ENCODE measurements at regions not wholly inside any gene's neighbourhood (a gene's known extent, or its start where the extent isn't known, plus 50 kb on each side); places are given as distances from the start of the nearest gene placed in this dataset.

DNA sequence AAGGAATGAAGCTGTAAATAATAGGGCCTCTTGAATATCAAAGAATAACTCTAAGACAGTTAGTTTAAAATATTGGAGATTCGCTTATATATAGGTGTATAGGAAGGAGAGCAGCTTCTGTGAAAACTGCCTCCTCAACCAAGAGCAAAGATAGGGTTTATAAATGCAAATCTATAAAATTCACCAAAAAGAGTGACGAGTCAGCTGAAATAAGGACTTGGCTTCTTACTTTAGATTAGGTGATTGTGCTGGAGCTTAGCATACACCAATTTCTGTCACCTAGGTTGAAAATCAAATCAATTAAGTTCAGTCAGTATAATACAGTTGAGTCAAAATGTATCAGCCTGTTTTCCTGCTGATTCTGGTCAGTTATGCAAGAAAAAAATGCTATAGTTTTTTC is 113.8 kb upstream of the SGCE start:
- ATAC-seq: no peak
- no peaks in the 10 kb centered on the region for H4K20me1 ChIP-seq (ENCODE audit: control insufficient read depth, insufficient read depth)
- TF ChIP-seq RAD21 (IDR thresholded peaks at IDR 0.05; ENCODE audit: insufficient read depth, low read depth, low read length) (no peak), ZZZ3 (IDR thresholded peaks at IDR 0.05; ENCODE audit: control insufficient read depth, insufficient read length, low read depth) (no peak), POLR2A (IDR thresholded peaks at IDR 0.05; ENCODE audit: low read depth, low read length) (no peak), PAX5 (IDR thresholded peaks at IDR 0.05; ENCODE audit: borderline replicate concordance, low read depth, low read length) (no peak), FOS (IDR thresholded peaks at IDR 0.05; ENCODE audit: borderline replicate concordance, extremely low read depth, insufficient read length) (no peak), PML (IDR thresholded peaks at IDR 0.05; ENCODE audit: low read length) (no peak), SMAD5 (IDR thresholded peaks at IDR 0.05; ENCODE audit: low read depth) (no peak), YY1 (IDR thresholded peaks at IDR 0.05; ENCODE audit: low read depth, low read length) (no peak), ETV6 (conservative IDR thresholded peaks at IDR 0.05 in 1 of 2, IDR thresholded peaks at IDR 0.05 in 1 of 2; ENCODE audit: borderline replicate concordance in 1 of 2, low read depth in 1 of 2) (no peak)
- TF ChIP-seq, protein P1, sequence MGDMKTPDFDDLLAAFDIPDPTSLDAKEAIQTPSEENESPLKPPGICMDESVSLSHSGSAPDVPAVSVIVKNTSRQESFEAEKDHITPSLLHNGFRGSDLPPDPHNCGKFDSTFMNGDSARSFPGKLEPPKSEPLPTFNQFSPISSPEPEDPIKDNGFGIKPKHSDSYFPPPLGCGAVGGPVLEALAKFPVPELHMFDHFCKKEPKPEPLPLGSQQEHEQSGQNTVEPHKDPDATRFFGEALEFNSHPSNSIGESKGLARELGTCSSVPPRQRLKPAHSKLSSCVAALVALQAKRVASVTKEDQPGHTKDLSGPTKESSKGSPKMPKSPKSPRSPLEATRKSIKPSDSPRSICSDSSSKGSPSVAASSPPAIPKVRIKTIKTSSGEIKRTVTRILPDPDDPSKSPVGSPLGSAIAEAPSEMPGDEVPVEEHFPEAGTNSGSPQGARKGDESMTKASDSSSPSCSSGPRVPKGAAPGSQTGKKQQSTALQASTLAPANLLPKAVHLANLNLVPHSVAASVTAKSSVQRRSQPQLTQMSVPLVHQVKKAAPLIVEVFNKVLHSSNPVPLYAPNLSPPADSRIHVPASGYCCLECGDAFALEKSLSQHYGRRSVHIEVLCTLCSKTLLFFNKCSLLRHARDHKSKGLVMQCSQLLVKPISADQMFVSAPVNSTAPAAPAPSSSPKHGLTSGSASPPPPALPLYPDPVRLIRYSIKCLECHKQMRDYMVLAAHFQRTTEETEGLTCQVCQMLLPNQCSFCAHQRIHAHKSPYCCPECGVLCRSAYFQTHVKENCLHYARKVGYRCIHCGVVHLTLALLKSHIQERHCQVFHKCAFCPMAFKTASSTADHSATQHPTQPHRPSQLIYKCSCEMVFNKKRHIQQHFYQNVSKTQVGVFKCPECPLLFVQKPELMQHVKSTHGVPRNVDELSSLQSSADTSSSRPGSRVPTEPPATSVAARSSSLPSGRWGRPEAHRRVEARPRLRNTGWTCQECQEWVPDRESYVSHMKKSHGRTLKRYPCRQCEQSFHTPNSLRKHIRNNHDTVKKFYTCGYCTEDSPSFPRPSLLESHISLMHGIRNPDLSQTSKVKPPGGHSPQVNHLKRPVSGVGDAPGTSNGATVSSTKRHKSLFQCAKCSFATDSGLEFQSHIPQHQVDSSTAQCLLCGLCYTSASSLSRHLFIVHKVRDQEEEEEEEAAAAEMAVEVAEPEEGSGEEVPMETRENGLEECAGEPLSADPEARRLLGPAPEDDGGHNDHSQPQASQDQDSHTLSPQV (IDR thresholded peaks at IDR 0.05): no peak
- TF ChIP-seq, protein P2, sequence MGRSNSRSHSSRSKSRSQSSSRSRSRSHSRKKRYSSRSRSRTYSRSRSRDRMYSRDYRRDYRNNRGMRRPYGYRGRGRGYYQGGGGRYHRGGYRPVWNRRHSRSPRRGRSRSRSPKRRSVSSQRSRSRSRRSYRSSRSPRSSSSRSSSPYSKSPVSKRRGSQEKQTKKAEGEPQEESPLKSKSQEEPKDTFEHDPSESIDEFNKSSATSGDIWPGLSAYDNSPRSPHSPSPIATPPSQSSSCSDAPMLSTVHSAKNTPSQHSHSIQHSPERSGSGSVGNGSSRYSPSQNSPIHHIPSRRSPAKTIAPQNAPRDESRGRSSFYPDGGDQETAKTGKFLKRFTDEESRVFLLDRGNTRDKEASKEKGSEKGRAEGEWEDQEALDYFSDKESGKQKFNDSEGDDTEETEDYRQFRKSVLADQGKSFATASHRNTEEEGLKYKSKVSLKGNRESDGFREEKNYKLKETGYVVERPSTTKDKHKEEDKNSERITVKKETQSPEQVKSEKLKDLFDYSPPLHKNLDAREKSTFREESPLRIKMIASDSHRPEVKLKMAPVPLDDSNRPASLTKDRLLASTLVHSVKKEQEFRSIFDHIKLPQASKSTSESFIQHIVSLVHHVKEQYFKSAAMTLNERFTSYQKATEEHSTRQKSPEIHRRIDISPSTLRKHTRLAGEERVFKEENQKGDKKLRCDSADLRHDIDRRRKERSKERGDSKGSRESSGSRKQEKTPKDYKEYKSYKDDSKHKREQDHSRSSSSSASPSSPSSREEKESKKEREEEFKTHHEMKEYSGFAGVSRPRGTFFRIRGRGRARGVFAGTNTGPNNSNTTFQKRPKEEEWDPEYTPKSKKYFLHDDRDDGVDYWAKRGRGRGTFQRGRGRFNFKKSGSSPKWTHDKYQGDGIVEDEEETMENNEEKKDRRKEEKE (IDR thresholded peaks at IDR 0.05): no peak
- TF ChIP-seq, protein P3, sequence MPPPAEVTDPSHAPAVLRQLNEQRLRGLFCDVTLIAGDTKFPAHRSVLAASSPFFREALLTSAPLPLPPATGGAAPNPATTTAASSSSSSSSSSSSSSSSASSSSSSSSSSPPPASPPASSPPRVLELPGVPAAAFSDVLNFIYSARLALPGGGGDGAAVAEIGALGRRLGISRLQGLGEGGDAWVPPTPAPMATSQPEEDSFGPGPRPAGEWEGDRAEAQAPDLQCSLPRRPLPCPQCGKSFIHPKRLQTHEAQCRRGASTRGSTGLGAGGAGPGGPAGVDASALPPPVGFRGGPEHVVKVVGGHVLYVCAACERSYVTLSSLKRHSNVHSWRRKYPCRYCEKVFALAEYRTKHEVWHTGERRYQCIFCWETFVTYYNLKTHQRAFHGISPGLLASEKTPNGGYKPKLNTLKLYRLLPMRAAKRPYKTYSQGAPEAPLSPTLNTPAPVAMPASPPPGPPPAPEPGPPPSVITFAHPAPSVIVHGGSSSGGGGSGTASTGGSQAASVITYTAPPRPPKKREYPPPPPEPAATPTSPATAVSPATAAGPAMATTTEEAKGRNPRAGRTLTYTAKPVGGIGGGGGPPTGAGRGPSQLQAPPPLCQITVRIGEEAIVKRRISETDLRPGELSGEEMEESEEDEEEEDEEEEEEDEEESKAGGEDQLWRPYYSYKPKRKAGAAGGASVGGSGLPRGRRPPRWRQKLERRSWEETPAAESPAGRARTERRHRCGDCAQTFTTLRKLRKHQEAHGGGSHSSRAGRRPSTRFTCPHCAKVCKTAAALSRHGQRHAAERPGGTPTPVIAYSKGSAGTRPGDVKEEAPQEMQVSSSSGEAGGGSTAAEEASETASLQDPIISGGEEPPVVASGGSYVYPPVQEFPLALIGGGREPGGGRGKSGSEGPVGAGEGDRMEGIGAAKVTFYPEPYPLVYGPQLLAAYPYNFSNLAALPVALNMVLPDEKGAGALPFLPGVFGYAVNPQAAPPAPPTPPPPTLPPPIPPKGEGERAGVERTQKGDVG (CRISPR knock-in tag; IDR thresholded peaks at IDR 0.05): no peak
- TF ChIP-seq, protein P4, sequence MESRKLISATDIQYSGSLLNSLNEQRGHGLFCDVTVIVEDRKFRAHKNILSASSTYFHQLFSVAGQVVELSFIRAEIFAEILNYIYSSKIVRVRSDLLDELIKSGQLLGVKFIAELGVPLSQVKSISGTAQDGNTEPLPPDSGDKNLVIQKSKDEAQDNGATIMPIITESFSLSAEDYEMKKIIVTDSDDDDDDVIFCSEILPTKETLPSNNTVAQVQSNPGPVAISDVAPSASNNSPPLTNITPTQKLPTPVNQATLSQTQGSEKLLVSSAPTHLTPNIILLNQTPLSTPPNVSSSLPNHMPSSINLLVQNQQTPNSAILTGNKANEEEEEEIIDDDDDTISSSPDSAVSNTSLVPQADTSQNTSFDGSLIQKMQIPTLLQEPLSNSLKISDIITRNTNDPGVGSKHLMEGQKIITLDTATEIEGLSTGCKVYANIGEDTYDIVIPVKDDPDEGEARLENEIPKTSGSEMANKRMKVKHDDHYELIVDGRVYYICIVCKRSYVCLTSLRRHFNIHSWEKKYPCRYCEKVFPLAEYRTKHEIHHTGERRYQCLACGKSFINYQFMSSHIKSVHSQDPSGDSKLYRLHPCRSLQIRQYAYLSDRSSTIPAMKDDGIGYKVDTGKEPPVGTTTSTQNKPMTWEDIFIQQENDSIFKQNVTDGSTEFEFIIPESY (IDR thresholded peaks at IDR 0.05): no peak
- H2AFZ ChIP-seq (ENCODE audit: control insufficient read depth, low read depth, low read length): no peak overlapping the region
- H3K27ac ChIP-seq (ENCODE audit: control insufficient read depth, insufficient read depth): no peak overlapping the region
- CTCF ChIA-PET: no interaction called here
- no peak overlapping the region for H3K9ac ChIP-seq (ENCODE audit: control insufficient read depth, insufficient read depth, low read length)
- no peak for FAIRE-seq
- SMC1A ChIA-PET (ENCODE audit: uncharacterized antibody, unreplicated experiment): no interaction called here
- no peaks in the 10 kb centered on the region for H3K4me1 ChIP-seq (ENCODE audit: control insufficient read depth, insufficient read depth, low read length)
- BruUV-seq (replicated peaks): no TSS peak
- in situ Hi-C loops (cut with MboI) (no loop called here), intact Hi-C loops (cut with micrococcal nuclease; ENCODE audit: unreplicated experiment) (no loop called here)
- DNase-seq (ENCODE audit: low read depth, low spot score): no peak
- RAD21 ChIA-PET (ENCODE audit: unreplicated experiment): no interaction called here
- WGBS (ENCODE audit: insufficient coverage, insufficient replicate concordance, low lambda C conversion rate, missing lambda C conversion rate): 0% methylated on average over 2 of the region's 2 CpGs
- no peak overlapping the region for H3K4me3 ChIP-seq
- POLR2A ChIA-PET: no interaction called here
- H3K27me3 ChIP-seq (replicated peaks in 1 of 2; ENCODE audit: control insufficient read depth in 2 of 2, insufficient read depth in 2 of 2, low read length in 1 of 2): no peaks in the 10 kb centered on the region
- no peaks in the 10 kb centered on the region for H3K79me2 ChIP-seq (ENCODE audit: control insufficient read depth, insufficient read depth, low read length)
- no peak overlapping the region for H3K4me2 ChIP-seq (ENCODE audit: control insufficient read depth, insufficient read depth)
- no peaks in the 10 kb centered on the region for H3K9me3 ChIP-seq (replicated peaks; ENCODE audit: control insufficient read depth, insufficient read depth, low read length)
- no peaks in the 10 kb centered on the region for H3K36me3 ChIP-seq (ENCODE audit: control insufficient read depth in 2 of 2, insufficient read depth in 2 of 2, low read length in 1 of 2)

Data from GM12878 (cell line).